HUES48 (cell line): ENCODE measurements at regions not wholly inside any gene's neighbourhood (a gene's known extent, or its start where the extent isn't known, plus 50 kb on each side); places are given as distances from the start of the nearest gene placed in this dataset.

Experiments
- H3K27ac ChIP-seq: one replicate; pipeline ENCODE4 v1.7.0; 2013; ENCODE audit warnings: low read depth, low read length, inconsistent platforms
- H3K27me3 ChIP-seq: 2 replicates; pipeline ENCODE4 v1.6.1; 2013; ENCODE audit warnings: mild to moderate bottlenecking, low read length; ENCODE audit not compliant: control insufficient read depth, insufficient read depth
- H3K36me3 ChIP-seq: 2 replicates; pipeline ENCODE4 v1.6.1; 2013; ENCODE audit warnings: low read length; ENCODE audit not compliant: control insufficient read depth, insufficient read depth
- H3K4me1 ChIP-seq: 2 replicates; pipeline ENCODE4 v1.6.1; 2013; ENCODE audit warnings: mild to moderate bottlenecking, low read length; ENCODE audit not compliant: control insufficient read depth, insufficient read depth
- H3K4me3 ChIP-seq: 2 replicates; pipeline ENCODE4 v1.5.1; 2013; ENCODE audit warnings: mild to moderate bottlenecking, low read depth, low read length
- H3K9ac ChIP-seq: 2 replicates; pipeline ENCODE4 v1.6.1; 2013; ENCODE audit warnings: mild to moderate bottlenecking, low read depth, low read length, moderate library complexity
- H3K9me3 ChIP-seq: 2 replicates; pipeline ENCODE4 v1.6.1; 2013; ENCODE audit warnings: low read length; ENCODE audit not compliant: control insufficient read depth, insufficient read depth

DNA sequence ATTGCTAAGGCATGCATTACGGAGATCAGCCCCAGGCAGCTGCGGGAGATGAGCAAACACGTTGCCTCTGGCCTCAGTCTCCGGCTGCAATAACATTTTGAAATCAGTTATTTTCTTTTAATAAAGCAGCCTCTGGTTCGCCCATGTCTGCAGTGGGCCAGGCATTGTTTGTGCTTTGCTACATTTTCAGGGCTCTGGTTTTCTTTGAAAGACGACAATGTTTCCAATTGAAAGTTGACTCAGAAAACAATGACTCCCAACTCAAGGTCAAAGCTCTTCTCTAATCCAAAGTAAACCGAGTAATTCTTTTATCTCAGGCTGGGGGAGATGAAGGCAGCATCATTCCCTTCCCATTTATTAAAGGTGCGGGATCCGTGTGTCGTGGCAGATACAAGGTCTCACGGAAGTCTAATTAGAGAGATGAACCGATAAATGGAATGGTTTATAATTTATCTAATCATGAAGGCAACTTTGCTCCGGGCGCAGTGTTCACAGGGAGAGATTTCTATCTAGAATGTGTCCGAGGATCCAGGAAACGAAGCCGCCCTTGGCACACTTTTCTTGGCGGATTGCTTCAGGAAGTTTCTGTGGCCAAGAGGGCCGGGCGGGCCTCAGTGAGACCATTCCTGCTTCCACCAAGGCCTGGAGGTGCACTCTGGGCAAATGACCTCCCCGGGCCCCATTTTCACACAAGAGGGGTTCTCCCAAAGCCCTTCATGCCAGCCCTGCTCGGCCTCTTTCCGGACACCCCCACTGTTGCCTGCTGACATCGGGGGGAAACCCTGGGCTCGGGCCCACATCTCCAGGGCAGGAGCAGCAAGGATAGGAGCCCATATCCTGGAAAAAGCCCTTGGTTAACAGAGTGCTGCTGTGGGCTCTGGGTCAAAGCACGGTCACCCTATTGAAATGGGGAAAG, 811.4 kb downstream of the BRD1 start:
- Histone ChIP-seq H3K27me3 (no peaks in the 10 kb centered on the region), H3K9me3 (no peaks in the 10 kb centered on the region), H3K36me3 (no peaks in the 10 kb centered on the region), H3K27ac (no peak overlapping the region), H3K4me1 (no peaks in the 10 kb centered on the region; the same call in 1 of the 2 replicates), H3K9ac (no peak overlapping the region), H3K4me3 (no peak overlapping the region)

DNA sequence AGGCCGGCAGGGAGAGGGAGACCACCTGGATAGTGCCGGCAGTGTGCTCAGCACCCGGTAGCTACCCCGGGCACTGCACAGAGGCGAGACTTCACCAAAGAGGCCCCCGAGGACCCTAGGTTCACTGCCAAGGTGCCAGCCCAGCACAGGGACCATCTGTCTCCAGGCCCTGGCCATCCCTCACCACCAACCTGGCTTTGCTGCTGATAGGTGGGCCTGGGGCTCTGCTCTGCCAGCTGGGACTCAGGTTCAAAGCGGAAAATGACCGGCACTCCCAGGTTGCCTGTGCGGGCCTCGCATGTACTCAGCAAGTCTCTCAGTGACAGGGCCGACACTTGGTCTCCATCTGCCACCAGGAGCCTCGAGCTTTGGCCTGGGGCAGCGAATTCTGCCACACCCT, 812.2 kb downstream of the BRD1 start:
- H3K9me3 ChIP-seq: no peaks in the 10 kb centered on the region
- no peak overlapping the region for H3K27ac ChIP-seq
- H3K9ac ChIP-seq: no peak overlapping the region
- H3K4me3 ChIP-seq: no peak overlapping the region
- no peaks in the 10 kb centered on the region for H3K27me3 ChIP-seq
- no peaks in the 10 kb centered on the region for H3K36me3 ChIP-seq
- no peaks in the 10 kb centered on the region; the same call in 1 of the 2 replicates for H3K4me1 ChIP-seq

DNA sequence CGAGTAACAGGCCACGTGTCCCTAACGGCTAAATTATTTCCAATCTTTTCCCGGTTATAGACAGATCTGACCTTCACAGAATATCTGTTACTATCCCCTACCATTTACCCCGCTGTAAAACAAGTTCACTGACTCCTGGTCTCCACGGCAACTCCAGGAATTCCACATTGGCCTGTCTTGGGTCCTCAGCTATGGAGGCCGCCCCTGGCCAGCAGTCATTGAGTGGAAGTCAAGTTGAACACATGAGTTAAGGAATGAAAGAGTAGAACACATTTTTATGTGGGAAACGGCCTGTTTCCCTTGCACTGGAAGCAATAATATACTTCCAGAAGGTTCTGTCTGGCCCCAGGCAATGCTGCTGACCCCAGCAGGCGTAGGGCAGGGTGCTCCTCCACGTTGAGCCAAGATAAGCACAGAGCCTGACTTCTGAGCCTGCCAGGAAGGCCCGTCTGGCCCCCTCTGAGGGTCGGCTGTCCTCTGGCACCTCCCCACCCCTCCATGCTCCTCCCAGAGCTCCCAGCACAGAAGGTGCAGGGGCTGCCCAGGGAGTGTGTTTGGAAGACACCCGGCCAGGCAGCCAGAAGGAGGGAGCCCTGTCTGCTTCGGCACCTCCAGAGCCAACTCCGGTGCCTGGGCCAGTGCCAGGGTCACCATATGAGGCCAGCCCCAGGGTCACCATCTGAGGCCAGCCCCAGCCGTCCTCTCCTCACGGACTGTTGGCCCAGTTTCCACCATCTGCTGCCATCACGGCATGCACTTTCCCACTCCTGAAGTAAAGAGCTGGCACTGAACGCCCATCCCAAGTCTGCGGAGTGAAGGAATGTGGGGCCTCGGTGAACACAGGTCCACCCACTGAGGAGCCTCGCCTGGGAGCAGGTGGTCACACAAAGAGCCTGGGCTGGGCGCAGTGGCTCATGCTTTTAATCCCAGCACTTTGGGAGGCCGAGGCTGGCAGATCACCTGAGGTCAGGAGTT, 813.2 kb downstream of the BRD1 start:
- Histone ChIP-seq H3K27ac (no peak overlapping the region), H3K4me1 (no peaks in the 10 kb centered on the region; the same call in 1 of the 2 replicates), H3K27me3 (no peaks in the 10 kb centered on the region), H3K36me3 (no peaks in the 10 kb centered on the region), H3K9ac (no peak overlapping the region), H3K9me3 (no peaks in the 10 kb centered on the region), H3K4me3 (no peak overlapping the region)

DNA sequence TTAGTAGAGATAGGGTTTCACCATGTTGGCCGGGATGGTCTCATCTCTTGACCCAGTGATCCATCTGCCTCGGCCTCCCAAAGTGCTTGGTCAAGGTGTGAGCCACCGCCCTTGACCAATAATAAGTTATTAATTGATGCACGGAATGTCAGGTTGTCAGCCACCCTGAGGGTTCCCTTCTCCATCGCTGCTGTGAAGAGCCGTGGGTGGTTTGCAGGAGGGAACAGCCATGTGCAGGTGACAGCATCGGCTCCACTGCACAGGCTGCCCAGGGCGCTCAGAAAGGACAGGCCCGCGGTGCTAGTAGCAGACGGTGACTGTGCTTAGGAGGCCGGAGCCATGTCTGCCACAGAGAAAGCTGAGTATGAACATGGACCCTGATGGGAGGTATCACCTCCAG, 814.0 kb downstream of the BRD1 start:
- Histone ChIP-seq H3K36me3 (no peaks in the 10 kb centered on the region), H3K4me1 (no peaks in the 10 kb centered on the region; the same call in 1 of the 2 replicates), H3K9me3 (no peaks in the 10 kb centered on the region), H3K27ac (no peak overlapping the region), H3K9ac (no peak overlapping the region), H3K27me3 (no peaks in the 10 kb centered on the region), H3K4me3 (no peak overlapping the region)

DNA sequence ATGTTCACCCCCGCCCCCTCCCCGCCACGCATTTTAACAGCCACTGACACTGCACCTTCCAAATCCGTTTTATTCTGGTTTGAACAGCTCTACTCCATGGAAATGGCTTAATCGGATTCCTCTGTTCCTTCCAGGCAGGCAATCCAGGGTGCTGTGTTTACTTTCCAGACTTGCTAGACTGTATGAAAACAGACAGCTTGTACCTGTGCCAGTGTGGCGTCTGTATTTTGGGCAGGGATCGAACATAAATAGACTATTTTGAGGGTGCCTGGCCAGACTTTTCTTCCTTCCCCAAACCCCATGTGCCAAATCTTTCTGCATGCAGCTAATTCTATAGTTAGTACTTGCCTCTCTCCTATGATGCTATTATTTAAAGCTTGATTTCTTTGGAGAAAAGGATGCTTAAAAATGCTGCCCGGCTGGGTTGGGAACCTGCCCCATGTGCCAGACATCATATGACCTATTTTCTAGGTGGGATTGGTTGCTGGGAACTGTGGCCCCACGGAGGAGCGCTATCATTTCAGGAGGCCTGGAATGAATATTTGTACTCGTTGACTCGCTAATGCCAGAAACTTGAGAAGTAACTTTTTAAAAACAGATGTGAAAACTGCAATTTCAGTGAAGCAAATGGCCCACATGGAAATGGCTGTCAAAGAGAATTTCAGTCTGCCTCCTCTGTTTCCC, 814.8 kb downstream of the BRD1 start:
- Histone ChIP-seq H3K27me3 (no peaks in the 10 kb centered on the region), H3K4me3 (no peak overlapping the region), H3K36me3 (no peaks in the 10 kb centered on the region), H3K9ac (no peak overlapping the region), H3K4me1 (no peaks in the 10 kb centered on the region; the same call in 1 of the 2 replicates), H3K9me3 (no peaks in the 10 kb centered on the region), H3K27ac (no peak overlapping the region)

DNA sequence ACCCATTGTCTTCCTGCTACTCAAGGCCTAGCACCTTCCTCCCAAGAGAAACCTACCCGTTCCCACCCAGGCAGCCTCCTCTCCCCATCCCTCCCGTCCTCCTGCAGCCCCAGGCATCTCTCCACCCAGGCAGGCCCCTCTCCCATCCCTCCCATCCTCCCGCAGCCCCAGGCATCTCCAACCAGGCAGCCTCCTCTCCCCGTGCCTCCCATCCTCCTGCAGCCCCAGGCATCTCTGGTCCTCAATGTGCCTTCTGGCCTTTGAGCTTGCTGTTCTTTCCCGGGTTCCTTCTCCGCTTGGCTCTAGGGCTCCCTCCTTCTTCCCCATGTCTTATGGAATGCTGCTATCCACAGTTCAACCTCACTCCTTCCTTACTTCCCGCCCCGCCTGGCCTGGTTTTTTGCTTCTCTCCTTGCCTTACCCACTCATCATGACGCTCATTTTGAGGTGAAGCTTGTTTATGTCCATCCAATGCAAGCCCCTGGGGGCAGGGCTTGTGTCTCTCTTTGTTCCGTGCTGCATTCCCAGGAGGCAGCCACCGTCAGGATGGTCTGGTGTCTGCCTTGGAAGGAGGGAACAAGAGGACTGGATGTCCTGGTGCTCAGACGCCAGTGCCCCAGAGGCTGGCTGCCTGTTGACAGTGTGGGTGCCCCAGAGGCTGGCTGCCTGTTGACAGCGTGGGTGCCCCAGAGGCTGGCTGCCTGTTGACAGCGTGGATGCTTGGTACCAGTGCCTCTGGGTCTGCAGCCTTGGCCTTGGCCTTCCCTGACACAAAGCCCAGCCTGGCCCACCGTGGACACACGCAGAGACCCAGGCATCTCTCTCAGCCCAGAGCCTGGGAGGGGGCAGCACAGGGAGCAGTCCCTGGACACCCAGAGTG, 815.7 kb downstream of the BRD1 start:
- Histone ChIP-seq H3K27me3 (no peaks in the 10 kb centered on the region), H3K36me3 (no peaks in the 10 kb centered on the region), H3K27ac (no peak overlapping the region), H3K4me3 (no peak overlapping the region), H3K9me3 (no peaks in the 10 kb centered on the region), H3K9ac (no peak overlapping the region), H3K4me1 (no peaks in the 10 kb centered on the region)

DNA sequence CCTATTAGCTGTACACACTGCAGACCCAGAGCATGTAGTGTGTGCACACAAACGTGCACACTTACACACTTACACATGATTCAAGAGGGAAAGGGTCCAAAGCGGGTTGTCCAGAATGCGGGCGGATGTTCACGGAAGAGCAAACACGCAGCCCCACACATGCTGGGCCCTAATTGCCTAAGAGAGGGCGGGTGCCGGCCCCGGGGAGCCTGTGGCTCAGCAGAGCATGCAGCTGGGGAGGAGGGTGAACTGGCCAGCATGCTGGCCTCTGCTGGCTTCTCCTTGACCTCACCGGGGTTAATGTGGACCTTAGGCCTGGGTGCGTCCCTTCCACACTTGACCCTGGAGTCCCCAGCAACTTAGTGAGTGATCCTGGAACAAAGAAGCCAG, 816.3 kb downstream of the BRD1 start:
- no peak overlapping the region for H3K4me3 ChIP-seq
- no peak overlapping the region for H3K27ac ChIP-seq
- no peaks in the 10 kb centered on the region for H3K27me3 ChIP-seq
- H3K4me1 ChIP-seq: no peaks in the 10 kb centered on the region
- no peak overlapping the region for H3K9ac ChIP-seq
- no peaks in the 10 kb centered on the region for H3K36me3 ChIP-seq
- H3K9me3 ChIP-seq: no peaks in the 10 kb centered on the region

DNA sequence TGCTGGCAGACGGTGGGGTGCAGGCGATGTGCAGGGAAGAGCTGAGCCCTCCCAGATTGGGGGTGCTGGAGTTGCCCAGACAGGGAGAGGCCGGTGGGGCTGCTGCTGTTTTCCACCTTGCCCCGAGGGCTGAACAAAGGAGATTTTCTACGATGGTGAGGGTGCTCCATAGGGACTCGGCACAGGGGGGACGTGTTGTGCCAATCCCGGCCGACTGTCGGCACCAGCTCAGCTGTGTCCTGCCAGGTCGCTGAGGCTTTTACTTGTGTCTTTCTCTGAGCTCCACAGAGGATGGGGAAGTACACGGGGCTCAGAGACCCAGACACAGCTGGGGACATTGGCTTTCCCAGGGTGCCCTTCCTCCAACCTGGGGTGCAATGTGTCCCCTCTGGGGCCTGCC, 816.8 kb downstream of the BRD1 start:
- Histone ChIP-seq H3K27me3 (no peaks in the 10 kb centered on the region), H3K9me3 (no peaks in the 10 kb centered on the region), H3K36me3 (no peaks in the 10 kb centered on the region), H3K9ac (no peak overlapping the region), H3K27ac (no peak overlapping the region), H3K4me3 (no peak overlapping the region), H3K4me1 (no peaks in the 10 kb centered on the region)

DNA sequence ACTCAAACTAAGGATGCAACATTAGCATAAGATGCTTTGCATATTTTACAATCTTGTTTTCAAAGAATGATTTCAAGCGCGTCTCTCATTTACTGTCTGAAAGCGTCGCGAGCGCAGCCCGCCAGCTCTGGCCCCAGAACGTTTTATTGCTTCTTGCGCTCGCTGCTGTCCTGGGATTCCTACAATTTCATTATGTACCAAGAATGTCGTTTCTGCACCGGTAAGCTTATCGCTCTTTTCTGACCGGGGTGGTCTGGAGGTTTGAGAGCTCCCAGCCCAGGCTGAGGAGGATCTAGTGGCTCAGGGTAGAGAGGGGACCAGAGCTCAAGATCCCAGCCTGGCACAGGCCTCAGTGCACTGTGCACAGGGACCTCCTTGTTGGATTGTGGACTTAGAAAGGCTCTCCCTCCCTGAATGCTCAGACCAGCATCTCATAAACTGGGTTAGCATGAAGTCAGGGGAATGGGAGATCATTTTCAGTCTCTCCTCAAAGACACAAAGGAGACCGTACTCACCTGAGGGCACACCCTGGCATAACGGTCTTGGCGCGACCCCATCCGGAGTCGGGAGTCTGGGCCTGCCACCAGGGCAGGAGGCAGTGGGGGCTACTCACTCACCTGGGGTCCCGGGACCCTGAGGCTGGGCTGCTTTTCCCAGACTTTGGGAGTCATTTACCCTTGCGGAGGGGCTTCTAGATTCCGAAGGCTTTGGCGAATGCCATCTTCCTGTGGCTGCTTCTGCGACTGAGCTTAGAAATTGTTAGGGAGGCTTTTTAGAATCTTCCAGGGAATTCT, 817.4 kb downstream of the BRD1 start:
- Histone ChIP-seq H3K4me3 (no peak overlapping the region), H3K27ac (no peak overlapping the region), H3K36me3 (no peaks in the 10 kb centered on the region), H3K9me3 (no peaks in the 10 kb centered on the region), H3K27me3 (no peaks in the 10 kb centered on the region), H3K9ac (no peak overlapping the region), H3K4me1 (no peaks in the 10 kb centered on the region)
